ENCODE measurements at regions not wholly inside any gene's neighbourhood (a gene's known extent, or its start where the extent isn't known, plus 50 kb on each side); places are given as distances from the start of the nearest gene placed in this dataset.

DNA sequence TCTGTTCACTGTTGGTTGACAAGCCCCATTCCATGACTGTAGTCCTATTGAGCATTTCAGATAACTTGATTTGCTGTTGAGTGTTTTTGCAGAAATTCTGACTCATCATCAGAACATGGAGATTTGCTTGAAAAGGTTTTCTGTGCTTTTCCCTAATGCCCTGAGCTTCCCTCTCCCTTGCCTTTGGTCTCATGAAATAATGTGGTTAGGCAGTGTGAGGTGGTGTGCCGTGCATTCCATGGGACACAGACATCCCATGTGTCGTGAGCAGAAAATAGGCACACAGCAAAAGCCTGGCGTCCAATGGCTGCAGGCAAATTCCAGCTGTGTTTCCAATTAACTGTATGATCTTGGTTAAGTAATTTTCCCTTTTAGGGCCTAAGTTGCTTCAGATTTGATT, 197.4 kb downstream of the DLEU7 start:
- no peak for TF ChIP-seq CTCF (IDR thresholded peaks at IDR 0.05 in 8 of 11, conservative IDR thresholded peaks at IDR 0.05 in 3 of 11)
- no peak for TF ChIP-seq POLR2A (IDR thresholded peaks at IDR 0.05)
- no peak for TF ChIP-seq POLR2AphosphoS5 (IDR thresholded peaks at IDR 0.05)
